Endometrium (tissue), 2 donors: ENCODE measurements at regions not wholly inside any gene's neighbourhood (a gene's known extent, or its start where the extent isn't known, plus 50 kb on each side); places are given as distances from the start of the nearest gene placed in this dataset.
"Not testable (repeated sequence)": the region's sequence is repeated elsewhere in the genome, so short reads cannot be mapped to it uniquely, and the experiment has no call there.

Experiments
- FAIRE-seq: peaks from 2 replicates; lab custom pipeline; 2012; peaks lifted over from hg19 to GRCh38; lab: Jason Lieb, UNC
- donor health status: control.
- donor health status: control.

- no peak for FAIRE-seq
Measured at GRCh38 chr1:213596729-213597128, 391.0 kb upstream of the PROX1 start.

- FAIRE-seq: no peak
Measured at GRCh38 chr1:213598263-213598662, 389.5 kb upstream of the PROX1 start.

- FAIRE-seq: no peak
Measured at GRCh38 chr1:213600879-213601278, 386.9 kb upstream of the PROX1 start.

- not testable (repeated sequence) for FAIRE-seq
Measured at GRCh38 chr1:213601705-213602104, 386.1 kb upstream of the PROX1 start.

- no peak for FAIRE-seq
Measured at GRCh38 chr1:213602796-213603486, 384.8 kb upstream of the PROX1 start.

- no peak for FAIRE-seq
Measured at GRCh38 chr1:213604477-213604876, 383.3 kb upstream of the PROX1 start.

- no peak for FAIRE-seq
Measured at GRCh38 chr1:213605732-213606131, 382.0 kb upstream of the PROX1 start.

- FAIRE-seq: no peak
Measured at GRCh38 chr1:213606252-213606820, 381.4 kb upstream of the PROX1 start.

- FAIRE-seq: no peak
Measured at GRCh38 chr1:213613549-213613948, 374.2 kb upstream of the PROX1 start.

- no peak for FAIRE-seq
Measured at GRCh38 chr1:213615226-213615916, 372.4 kb upstream of the PROX1 start.

GRCh38 chr1:213617133-213617532, 370.6 kb upstream of the PROX1 start:
- no peak for FAIRE-seq

- no peak for FAIRE-seq
Measured at GRCh38 chr1:213618094-213618493, 369.7 kb upstream of the PROX1 start.

GRCh38 chr1:213619026-213619425, 368.7 kb upstream of the PROX1 start:
- FAIRE-seq: no peak

GRCh38 chr1:213621077-213621476, 366.7 kb upstream of the PROX1 start:
- no peak for FAIRE-seq

- no peak for FAIRE-seq
Measured at GRCh38 chr1:213622365-213623063, 365.3 kb upstream of the PROX1 start.

GRCh38 chr1:213623064-213623581, 364.6 kb upstream of the PROX1 start:
- no peak for FAIRE-seq

GRCh38 chr1:213623862-213624261, 363.9 kb upstream of the PROX1 start:
- no peak for FAIRE-seq

GRCh38 chr1:213636778-213637177, 351.0 kb upstream of the PROX1 start:
- FAIRE-seq: not testable (repeated sequence)

GRCh38 chr1:213641312-213641711, 346.5 kb upstream of the PROX1 start:
- FAIRE-seq: no peak

- no peak for FAIRE-seq
Measured at GRCh38 chr1:213643360-213643759, 344.4 kb upstream of the PROX1 start.

GRCh38 chr1:213647864-213648650, 339.7 kb upstream of the PROX1 start:
- FAIRE-seq: no peak

- no peak for FAIRE-seq
Measured at GRCh38 chr1:213649373-213649772, 338.4 kb upstream of the PROX1 start.
